ENCODE measurements at regions not wholly inside any gene's neighbourhood (a gene's known extent, or its start where the extent isn't known, plus 50 kb on each side); places are given as distances from the start of the nearest gene placed in this dataset.

DNA sequence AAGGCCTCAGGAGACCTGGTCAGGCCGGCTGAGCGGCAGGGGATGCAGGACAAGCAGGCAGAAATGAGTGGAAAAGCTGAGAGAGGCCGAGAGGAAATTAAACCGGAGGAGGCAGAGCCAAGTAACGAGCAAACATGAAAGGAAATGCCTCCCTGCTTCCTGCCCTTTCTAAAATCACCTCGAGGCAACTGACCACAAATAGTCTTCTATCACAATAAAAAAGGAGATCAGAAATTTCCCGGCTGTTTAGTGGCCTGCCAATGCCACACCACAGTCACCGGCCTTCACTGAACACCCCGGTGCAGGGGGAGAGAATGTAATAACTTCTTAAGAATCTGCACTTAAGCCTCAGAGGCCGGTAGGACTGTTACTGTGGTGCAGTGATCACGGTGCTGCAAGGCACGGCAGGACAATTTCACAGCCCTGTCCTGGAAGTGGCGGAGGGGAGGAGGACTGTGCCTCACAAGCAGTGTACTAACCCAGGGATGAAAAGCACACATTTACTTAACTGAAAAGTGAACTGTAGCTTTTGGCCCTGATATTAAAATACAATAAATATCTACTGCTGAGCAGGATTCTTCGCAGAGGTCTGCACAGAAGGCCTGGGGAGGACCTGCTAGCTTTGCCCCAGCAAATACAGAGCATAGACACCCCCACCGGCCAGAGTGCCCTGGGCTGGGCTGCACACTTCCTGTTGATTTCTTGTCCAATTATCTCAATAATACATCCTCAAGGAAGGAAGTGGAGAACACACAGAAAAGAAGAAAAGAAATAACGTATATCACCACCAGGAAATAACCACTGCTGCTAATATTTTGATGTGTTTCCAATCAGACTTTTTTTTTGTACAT lies 183.5 kb upstream of the NSMCE3 start:
- DNase-seq (ENCODE audit: low read depth, low spot score), result no peak
- no peaks in the 10 kb centered on the region for H3K36me3 ChIP-seq (ENCODE audit: insufficient read depth, insufficient read length, low read length)
- H3K9ac ChIP-seq (ENCODE audit: insufficient read length, low read depth), result no peak overlapping the region
- TF ChIP-seq SUZ12 (IDR thresholded peaks at IDR 0.05; ENCODE audit: extremely low read depth, insufficient read depth, insufficient read length) (no peak), ZNF274 (IDR thresholded peaks at IDR 0.05; ENCODE audit: low read depth, low read length) (no peak), YY1 (IDR thresholded peaks at IDR 0.05; ENCODE audit: insufficient read depth, insufficient read length) (no peak)
- peaks cover 3% of the 10 kb centered on the region for H3K4me1 ChIP-seq (ENCODE audit: insufficient read depth, insufficient read length)
- H3K27me3 ChIP-seq (ENCODE audit: insufficient read depth, insufficient read length), result no peaks in the 10 kb centered on the region
- H3K9me3 ChIP-seq (ENCODE audit: insufficient read depth, low read length), result no peaks in the 10 kb centered on the region
- H3K4me3 ChIP-seq (ENCODE audit: insufficient read length, low read depth), result no peak overlapping the region

GRCh38 chr15:29451201-29451781 lies 181.7 kb upstream of the NSMCE3 start:
- H3K9ac ChIP-seq (ENCODE audit: insufficient read length, low read depth), result no peak overlapping the region
- H3K9me3 ChIP-seq (ENCODE audit: insufficient read depth, low read length), result no peaks in the 10 kb centered on the region
- H3K4me1 ChIP-seq (ENCODE audit: insufficient read depth, insufficient read length), result peaks cover 3% of the 10 kb centered on the region
- H3K4me3 ChIP-seq (ENCODE audit: insufficient read length, low read depth), result no peak overlapping the region
- no peak for DNase-seq (ENCODE audit: low read depth, low spot score)
- no peak for TF ChIP-seq ZNF274 (IDR thresholded peaks at IDR 0.05; ENCODE audit: low read depth, low read length)
- TF ChIP-seq YY1 (IDR thresholded peaks at IDR 0.05; ENCODE audit: insufficient read depth, insufficient read length), result no peak
- TF ChIP-seq SUZ12 (IDR thresholded peaks at IDR 0.05; ENCODE audit: extremely low read depth, insufficient read depth, insufficient read length), result no peak
- H3K27me3 ChIP-seq (ENCODE audit: insufficient read depth, insufficient read length), result no peaks in the 10 kb centered on the region
- no peaks in the 10 kb centered on the region for H3K36me3 ChIP-seq (ENCODE audit: insufficient read depth, insufficient read length, low read length)

- no peaks in the 10 kb centered on the region for H3K36me3 ChIP-seq (ENCODE audit: insufficient read depth, insufficient read length, low read length)
- TF ChIP-seq SUZ12 (IDR thresholded peaks at IDR 0.05; ENCODE audit: extremely low read depth, insufficient read depth, insufficient read length), result no peak
- no peak for TF ChIP-seq ZNF274 (IDR thresholded peaks at IDR 0.05; ENCODE audit: low read depth, low read length)
- TF ChIP-seq YY1 (IDR thresholded peaks at IDR 0.05; ENCODE audit: insufficient read depth, insufficient read length), result no peak
- no peaks in the 10 kb centered on the region for H3K27me3 ChIP-seq (ENCODE audit: insufficient read depth, insufficient read length)
- no peaks in the 10 kb centered on the region for H3K9me3 ChIP-seq (ENCODE audit: insufficient read depth, low read length)
- no peak overlapping the region for H3K9ac ChIP-seq (ENCODE audit: insufficient read length, low read depth)
- no peak for DNase-seq (ENCODE audit: low read depth, low spot score)
- no peak overlapping the region for H3K4me3 ChIP-seq (ENCODE audit: insufficient read length, low read depth)
- peaks cover 3% of the 10 kb centered on the region for H3K4me1 ChIP-seq (ENCODE audit: insufficient read depth, insufficient read length)
These were observed 179.5 kb upstream of the NSMCE3 start for GRCh38 chr15:29449136-29449535.

GRCh38 chr15:29448320-29448719 lies 178.7 kb upstream of the NSMCE3 start:
- Histone ChIP-seq H3K4me3 (ENCODE audit: insufficient read length, low read depth) (no peak overlapping the region), H3K27me3 (ENCODE audit: insufficient read depth, insufficient read length) (no peaks in the 10 kb centered on the region), H3K4me1 (ENCODE audit: insufficient read depth, insufficient read length) (peaks cover 3% of the 10 kb centered on the region), H3K36me3 (ENCODE audit: insufficient read depth, insufficient read length, low read length) (no peaks in the 10 kb centered on the region), H3K9me3 (ENCODE audit: insufficient read depth, low read length) (no peaks in the 10 kb centered on the region), H3K9ac (ENCODE audit: insufficient read length, low read depth) (no peak overlapping the region)
- no peak for TF ChIP-seq ZNF274 (IDR thresholded peaks at IDR 0.05; ENCODE audit: low read depth, low read length)
- no peak for TF ChIP-seq YY1 (IDR thresholded peaks at IDR 0.05; ENCODE audit: insufficient read depth, insufficient read length)
- TF ChIP-seq SUZ12 (IDR thresholded peaks at IDR 0.05; ENCODE audit: extremely low read depth, insufficient read depth, insufficient read length), result no peak
- DNase-seq (ENCODE audit: low read depth, low spot score), result no peak

- Histone ChIP-seq H3K27me3 (ENCODE audit: insufficient read depth, insufficient read length) (no peaks in the 10 kb centered on the region), H3K9ac (ENCODE audit: insufficient read length, low read depth) (no peak overlapping the region), H3K4me1 (ENCODE audit: insufficient read depth, insufficient read length) (peaks cover 2% of the 10 kb centered on the region), H3K36me3 (ENCODE audit: insufficient read depth, insufficient read length, low read length) (no peaks in the 10 kb centered on the region), H3K9me3 (ENCODE audit: insufficient read depth, low read length) (no peaks in the 10 kb centered on the region), H3K4me3 (ENCODE audit: insufficient read length, low read depth) (no peak overlapping the region)
- no peak for TF ChIP-seq ZNF274 (IDR thresholded peaks at IDR 0.05; ENCODE audit: low read depth, low read length)
- TF ChIP-seq YY1 (IDR thresholded peaks at IDR 0.05; ENCODE audit: insufficient read depth, insufficient read length), result no peak
- TF ChIP-seq SUZ12 (IDR thresholded peaks at IDR 0.05; ENCODE audit: extremely low read depth, insufficient read depth, insufficient read length), result no peak
- no peak for DNase-seq (ENCODE audit: low read depth, low spot score)
These were observed 176.9 kb upstream of the NSMCE3 start for GRCh38 chr15:29446480-29446879.

DNA sequence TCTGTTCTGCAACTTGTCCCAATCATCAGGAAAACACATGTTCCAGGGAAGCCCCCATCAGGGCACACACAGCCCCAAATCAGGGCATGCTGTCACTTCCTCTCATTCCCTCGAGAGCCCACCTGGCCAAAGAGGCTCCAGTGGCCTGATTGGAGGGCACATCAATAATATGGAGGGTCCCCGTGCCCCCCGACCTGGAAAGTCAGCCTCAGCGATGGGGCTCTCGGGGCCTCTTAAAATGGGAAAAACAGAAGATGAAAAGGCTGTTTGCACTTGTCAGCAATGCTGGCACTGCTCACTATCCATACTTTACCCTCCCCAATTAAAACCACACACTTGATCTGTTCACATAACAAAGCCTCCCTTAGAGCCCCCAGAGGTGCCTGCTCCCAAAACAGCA lies 172.9 kb upstream of the NSMCE3 start:
- no peaks in the 10 kb centered on the region for H3K9me3 ChIP-seq (ENCODE audit: insufficient read depth, low read length)
- no peaks in the 10 kb centered on the region for H3K27me3 ChIP-seq (ENCODE audit: insufficient read depth, insufficient read length)
- H3K9ac ChIP-seq (ENCODE audit: insufficient read length, low read depth), result no peak overlapping the region
- no peaks in the 10 kb centered on the region for H3K36me3 ChIP-seq (ENCODE audit: insufficient read depth, insufficient read length, low read length)
- no peak for DNase-seq (ENCODE audit: low read depth, low spot score)
- H3K4me1 ChIP-seq (ENCODE audit: insufficient read depth, insufficient read length), result no peaks in the 10 kb centered on the region
- H3K4me3 ChIP-seq (ENCODE audit: insufficient read length, low read depth), result no peak overlapping the region
- no peak for TF ChIP-seq ZNF274 (IDR thresholded peaks at IDR 0.05; ENCODE audit: low read depth, low read length)
- no peak for TF ChIP-seq YY1 (IDR thresholded peaks at IDR 0.05; ENCODE audit: insufficient read depth, insufficient read length)
- no peak for TF ChIP-seq SUZ12 (IDR thresholded peaks at IDR 0.05; ENCODE audit: extremely low read depth, insufficient read depth, insufficient read length)

DNA sequence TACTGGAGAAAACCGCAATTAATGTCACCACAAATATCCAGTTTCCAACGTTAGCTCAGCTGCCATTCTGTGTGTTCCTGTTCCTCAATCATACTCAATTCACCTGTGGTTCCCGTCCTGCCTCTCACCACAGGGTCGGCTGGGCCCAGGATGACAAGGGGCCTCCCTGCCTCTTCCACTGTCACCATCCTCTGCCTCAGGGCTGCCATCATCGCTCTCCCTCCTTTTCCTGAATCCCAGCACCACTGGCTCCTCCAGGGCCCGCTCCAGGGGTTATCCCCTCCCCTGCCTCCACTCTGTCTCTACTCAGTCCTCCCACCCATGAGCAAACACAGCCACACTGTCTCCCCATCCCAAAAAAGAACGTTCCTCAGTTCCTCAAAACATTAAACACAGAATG lies 170.9 kb upstream of the NSMCE3 start:
- Histone ChIP-seq H3K27me3 (ENCODE audit: insufficient read depth, insufficient read length) (no peaks in the 10 kb centered on the region), H3K4me1 (ENCODE audit: insufficient read depth, insufficient read length) (no peaks in the 10 kb centered on the region), H3K4me3 (ENCODE audit: insufficient read length, low read depth) (no peak overlapping the region), H3K9ac (ENCODE audit: insufficient read length, low read depth) (no peak overlapping the region), H3K9me3 (ENCODE audit: insufficient read depth, low read length) (no peaks in the 10 kb centered on the region), H3K36me3 (ENCODE audit: insufficient read depth, insufficient read length, low read length) (no peaks in the 10 kb centered on the region)
- DNase-seq (ENCODE audit: low read depth, low spot score), result no peak
- TF ChIP-seq SUZ12 (IDR thresholded peaks at IDR 0.05; ENCODE audit: extremely low read depth, insufficient read depth, insufficient read length), result no peak
- TF ChIP-seq YY1 (IDR thresholded peaks at IDR 0.05; ENCODE audit: insufficient read depth, insufficient read length), result no peak
- TF ChIP-seq ZNF274 (IDR thresholded peaks at IDR 0.05; ENCODE audit: low read depth, low read length), result no peak

Data from NT2/D1 (cell line).